Stimulated activated naive CD4-positive, alpha-beta T cell treated with Interleukin-2 at 50 U/mL for 16 hours (primary cell): ENCODE measurements at regions not wholly inside any gene's neighbourhood (a gene's known extent, or its start where the extent isn't known, plus 50 kb on each side); places are given as distances from the start of the nearest gene placed in this dataset.

Source experiments
- DNase-seq: peaks from one replicate; lab custom pipeline; 2025; lab: John Stamatoyannopoulos, UW

- no peak for DNase-seq
These were observed 87.9 kb downstream of the THBS2 start for GRCh38 chr6:169165561-169166300.

GRCh38 chr6:169164986-169165385 is 88.7 kb downstream of the THBS2 start:
- no peak for DNase-seq

- no peak for DNase-seq
These were observed 89.2 kb downstream of the THBS2 start for GRCh38 chr6:169164451-169164850.

- DNase-seq: no peak
These were observed 90.2 kb downstream of the THBS2 start for GRCh38 chr6:169163411-169163901.

- DNase-seq: no peak
These were observed 90.8 kb downstream of the THBS2 start for GRCh38 chr6:169162752-169163407.

GRCh38 chr6:169162249-169162648 is 91.4 kb downstream of the THBS2 start:
- DNase-seq: no peak

GRCh38 chr6:169161572-169162167 is 92.0 kb downstream of the THBS2 start:
- no peak for DNase-seq

- DNase-seq: no peak
These were observed 92.6 kb downstream of the THBS2 start for GRCh38 chr6:169160855-169161560.

- no peak for DNase-seq
These were observed 93.4 kb downstream of the THBS2 start for GRCh38 chr6:169160091-169160854.

- no peak for DNase-seq
These were observed 94.3 kb downstream of the THBS2 start for GRCh38 chr6:169159331-169159730.

GRCh38 chr6:169158691-169159090 is 95.0 kb downstream of the THBS2 start:
- no peak for DNase-seq

- no peak for DNase-seq
These were observed 95.5 kb downstream of the THBS2 start for GRCh38 chr6:169158174-169158573.

GRCh38 chr6:169157197-169158148 is 96.2 kb downstream of the THBS2 start:
- DNase-seq: no peak

GRCh38 chr6:169156793-169157147 is 96.9 kb downstream of the THBS2 start:
- no peak for DNase-seq

GRCh38 chr6:169156108-169156792 is 97.4 kb downstream of the THBS2 start:
- no peak for DNase-seq

- DNase-seq: no peak
These were observed 98.2 kb downstream of the THBS2 start for GRCh38 chr6:169155481-169155880.

- no peak for DNase-seq
These were observed 100.2 kb downstream of the THBS2 start for GRCh38 chr6:169153401-169153800.

- no peak for DNase-seq
These were observed 107.1 kb downstream of the THBS2 start for GRCh38 chr6:169146521-169146920.

GRCh38 chr6:169145991-169146501 is 107.6 kb downstream of the THBS2 start:
- no peak for DNase-seq

- DNase-seq: no peak
These were observed 108.2 kb downstream of the THBS2 start for GRCh38 chr6:169145496-169145895.
